ENCODE measurements at regions not wholly inside any gene's neighbourhood (a gene's known extent, or its start where the extent isn't known, plus 50 kb on each side); places are given as distances from the start of the nearest gene placed in this dataset.

GRCh38 chr2:43001055-43001378, 208.6 kb upstream of the HAAO start:
- H3K9me1 ChIP-seq (replicated peaks; ENCODE audit: control insufficient read depth, extremely low read depth, insufficient read depth, low read length) = no peaks in the 10 kb centered on the region
- H3K79me2 ChIP-seq (ENCODE audit: control insufficient read depth, insufficient read depth, low read length) = no peaks in the 10 kb centered on the region
- H3K9me3 ChIP-seq (replicated peaks; ENCODE audit: control insufficient read depth, insufficient read depth, low read length) = no peaks in the 10 kb centered on the region
- no peak overlapping the region for H3K9ac ChIP-seq (replicated peaks; ENCODE audit: extremely low read depth, insufficient read depth, low read length)
- intact Hi-C loops (cut with micrococcal nuclease) (no loop called here), dilution Hi-C loops (cut with MboI; ENCODE audit: extremely low pct_ligation_motif_present, low sequenced_read_pairs) (no loop called here)
- H3K4me3 ChIP-seq (replicated peaks in 1 of 3; ENCODE audit: insufficient read depth in 1 of 3, low read depth in 1 of 3, low read length in 3 of 3) = no peak overlapping the region
- no peak overlapping the region for H3K27ac ChIP-seq (ENCODE audit: insufficient read depth, low read depth, low read length)
- ChIA-PET POLR2A (no interaction called here), CTCF (interaction anchor here (1.1 kb wide), 1 partner anchor 228 kb away, joined by 3 read pairs; no protein-coding TSS in a partner anchor)
- FAIRE-seq (no peak), DNase-seq (ENCODE audit: low read depth, low spot score) (no peak)
- H2AFZ ChIP-seq (ENCODE audit: low read depth, low read length) = no peak overlapping the region
- no peaks in the 10 kb centered on the region for H4K20me1 ChIP-seq (replicated peaks; ENCODE audit: control insufficient read depth, extremely low read depth, insufficient read depth, low read length)
- no peaks in the 10 kb centered on the region for H3K27me3 ChIP-seq (ENCODE audit: control insufficient read depth in 2 of 2, insufficient read depth in 2 of 2, low read length in 2 of 2)
- no peak overlapping the region for H3K4me2 ChIP-seq (ENCODE audit: insufficient read depth, low read length)
- H3K36me3 ChIP-seq (ENCODE audit: control insufficient read depth in 2 of 2, extremely low read depth in 1 of 2, insufficient read depth in 2 of 2, low read length in 2 of 2) = no peaks in the 10 kb centered on the region
- no TSS peak for BruUV-seq (replicated peaks)
- TF ChIP-seq CTCF (IDR thresholded peaks at IDR 0.05; ENCODE audit: extremely low read depth in 1 of 2, insufficient read depth in 1 of 2, low read depth in 1 of 2, low read length in 2 of 2) (no peak), EZH2 (IDR thresholded peaks at IDR 0.05; ENCODE audit: borderline replicate concordance, low read depth, low read length, severe bottlenecking) (no peak), JUN (IDR thresholded peaks at IDR 0.05; ENCODE audit: borderline replicate concordance, insufficient read depth, insufficient read length, low read depth) (no peak), MAX (IDR thresholded peaks at IDR 0.05; ENCODE audit: insufficient read depth, insufficient read length) (no peak), FOS (IDR thresholded peaks at IDR 0.05; ENCODE audit: borderline replicate concordance, insufficient read depth, low read length) (no peak), MYC (IDR thresholded peaks at IDR 0.05; ENCODE audit: low read depth, low read length) (no peak), POLR2A (IDR thresholded peaks at IDR 0.05; ENCODE audit: low read depth, low read length) (no peak), POLR2AphosphoS5 (IDR thresholded peaks at IDR 0.05; ENCODE audit: insufficient read depth, low read depth, low read length) (no peak), GATA2 (IDR thresholded peaks at IDR 0.05; ENCODE audit: insufficient read depth, insufficient read length, low read depth, low read length) (no peak)
- no peaks in the 10 kb centered on the region for H3K4me1 ChIP-seq (ENCODE audit: control insufficient read depth, extremely low read depth, insufficient read depth, low read length)

All from endothelial cell of umbilical vein (primary cell).